Left renal pelvis (tissue), 4 donors: ENCODE measurements at regions not wholly inside any gene's neighbourhood (a gene's known extent, or its start where the extent isn't known, plus 50 kb on each side); places are given as distances from the start of the nearest gene placed in this dataset.

Experiments
- DNase-seq, 4 donors: peaks; one replicate each; pipeline ENCODE4 v3.0.0-alpha.2; 2013; ENCODE audit warnings: low read depth in 4 of 4, low spot score in 3 of 4

- DNase-seq = no peak
Measured at GRCh38 chr5:74145951-74146350, 494.6 kb downstream of the ENC1 start.

- DNase-seq = no peak
Measured at GRCh38 chr5:74143721-74144330, 496.7 kb downstream of the ENC1 start.

GRCh38 chr5:74143151-74143550 lies 497.4 kb downstream of the ENC1 start:
- DNase-seq = no peak

- DNase-seq = no peak
Measured at GRCh38 chr5:74141053-74141452, 499.5 kb downstream of the ENC1 start.

GRCh38 chr5:74140409-74140808 lies 500.1 kb downstream of the ENC1 start:
- no peak for DNase-seq

GRCh38 chr5:74139589-74139988 lies 500.9 kb downstream of the ENC1 start:
- no peak for DNase-seq

GRCh38 chr5:74138721-74139120 lies 501.8 kb downstream of the ENC1 start:
- no peak for DNase-seq

GRCh38 chr5:74136276-74136825 lies 504.2 kb downstream of the ENC1 start:
- no peak for DNase-seq

- DNase-seq = no peak
Measured at GRCh38 chr5:74135033-74135432, 505.5 kb downstream of the ENC1 start.

GRCh38 chr5:74132485-74132884 lies 506.5 kb downstream of the ARHGEF28 start:
- DNase-seq = no peak

GRCh38 chr5:74131250-74131649 lies 505.3 kb downstream of the ARHGEF28 start:
- no peak for DNase-seq

GRCh38 chr5:74130155-74130897 lies 504.3 kb downstream of the ARHGEF28 start:
- DNase-seq = no peak

GRCh38 chr5:74127381-74128320 lies 501.7 kb downstream of the ARHGEF28 start:
- DNase-seq = no peak

GRCh38 chr5:74126294-74126693 lies 500.3 kb downstream of the ARHGEF28 start:
- no peak for DNase-seq

GRCh38 chr5:74124826-74125225 lies 498.8 kb downstream of the ARHGEF28 start:
- no peak for DNase-seq

GRCh38 chr5:74123929-74124328 lies 497.9 kb downstream of the ARHGEF28 start:
- DNase-seq = no peak

- no peak for DNase-seq
Measured at GRCh38 chr5:74122979-74123590, 497.1 kb downstream of the ARHGEF28 start.

GRCh38 chr5:74122175-74122574 lies 496.2 kb downstream of the ARHGEF28 start:
- DNase-seq = no peak

GRCh38 chr5:74120585-74120984 lies 494.6 kb downstream of the ARHGEF28 start:
- DNase-seq = no peak

- no peak for DNase-seq
Measured at GRCh38 chr5:74118071-74118470, 492.1 kb downstream of the ARHGEF28 start.

GRCh38 chr5:74116984-74117383 lies 491.0 kb downstream of the ARHGEF28 start:
- DNase-seq = no peak
